ENCODE measurements at regions not wholly inside any gene's neighbourhood (a gene's known extent, or its start where the extent isn't known, plus 50 kb on each side); places are given as distances from the start of the nearest gene placed in this dataset.

GRCh38 chr21:27129694-27130093 is 162.8 kb upstream of the ADAMTS5 start:
- no peak overlapping the region for H3K4me2 ChIP-seq (ENCODE audit: insufficient read depth, low read length)
- H3K27ac ChIP-seq (ENCODE audit: low read depth, low read length): no peak overlapping the region
- H3K27me3 ChIP-seq (ENCODE audit: insufficient read depth, low read length): no peaks in the 10 kb centered on the region
- H2AFZ ChIP-seq (ENCODE audit: low read length): no peak overlapping the region
- no peak for TF ChIP-seq CTCF (IDR thresholded peaks at IDR 0.05; ENCODE audit: extremely low read depth, low read depth, low read length)
- no peaks in the 10 kb centered on the region for H4K20me1 ChIP-seq (ENCODE audit: insufficient read depth, low read length)
- H3K36me3 ChIP-seq (ENCODE audit: insufficient read depth, low read length): no peaks in the 10 kb centered on the region
- DNase-seq (ENCODE audit: insufficient read length, low spot score, missing footprints): no peak
- no peaks in the 10 kb centered on the region for H3K9me3 ChIP-seq (ENCODE audit: low read depth, low read length)
- H3K79me2 ChIP-seq (ENCODE audit: insufficient read depth, low read length): no peaks in the 10 kb centered on the region
- no peak overlapping the region for H3K4me3 ChIP-seq (ENCODE audit: insufficient read depth, low read length)
- H3K4me1 ChIP-seq (ENCODE audit: insufficient read depth, low read length): peaks cover 7% of the 10 kb centered on the region

- no peak for TF ChIP-seq CTCF (IDR thresholded peaks at IDR 0.05; ENCODE audit: extremely low read depth, low read depth, low read length)
- no peak overlapping the region for H2AFZ ChIP-seq (ENCODE audit: low read length)
- H3K36me3 ChIP-seq (ENCODE audit: insufficient read depth, low read length): no peaks in the 10 kb centered on the region
- no peaks in the 10 kb centered on the region for H3K9me3 ChIP-seq (ENCODE audit: low read depth, low read length)
- no peaks in the 10 kb centered on the region for H3K79me2 ChIP-seq (ENCODE audit: insufficient read depth, low read length)
- no peaks in the 10 kb centered on the region for H3K27me3 ChIP-seq (ENCODE audit: insufficient read depth, low read length)
- no peak overlapping the region for H3K4me3 ChIP-seq (ENCODE audit: insufficient read depth, low read length)
- H3K27ac ChIP-seq (ENCODE audit: low read depth, low read length): no peak overlapping the region
- no peak for DNase-seq (ENCODE audit: insufficient read length, low spot score, missing footprints)
- H4K20me1 ChIP-seq (ENCODE audit: insufficient read depth, low read length): no peaks in the 10 kb centered on the region
- H3K4me1 ChIP-seq (ENCODE audit: insufficient read depth, low read length): peaks cover 7% of the 10 kb centered on the region
- H3K4me2 ChIP-seq (ENCODE audit: insufficient read depth, low read length): no peak overlapping the region
These were observed 162.3 kb upstream of the ADAMTS5 start for GRCh38 chr21:27129215-27129614.

GRCh38 chr21:27126140-27126539 is 159.3 kb upstream of the ADAMTS5 start:
- H2AFZ ChIP-seq (ENCODE audit: low read length): no peak overlapping the region
- no peak overlapping the region for H3K4me3 ChIP-seq (ENCODE audit: insufficient read depth, low read length)
- no peaks in the 10 kb centered on the region for H3K9me3 ChIP-seq (ENCODE audit: low read depth, low read length)
- DNase-seq (ENCODE audit: insufficient read length, low spot score, missing footprints): no peak
- H3K79me2 ChIP-seq (ENCODE audit: insufficient read depth, low read length): no peaks in the 10 kb centered on the region
- no peaks in the 10 kb centered on the region for H3K4me1 ChIP-seq (ENCODE audit: insufficient read depth, low read length)
- no peaks in the 10 kb centered on the region for H3K36me3 ChIP-seq (ENCODE audit: insufficient read depth, low read length)
- TF ChIP-seq CTCF (IDR thresholded peaks at IDR 0.05; ENCODE audit: extremely low read depth, low read depth, low read length): no peak
- no peak overlapping the region for H3K4me2 ChIP-seq (ENCODE audit: insufficient read depth, low read length)
- no peaks in the 10 kb centered on the region for H3K27me3 ChIP-seq (ENCODE audit: insufficient read depth, low read length)
- H3K27ac ChIP-seq (ENCODE audit: low read depth, low read length): no peak overlapping the region
- no peaks in the 10 kb centered on the region for H4K20me1 ChIP-seq (ENCODE audit: insufficient read depth, low read length)

- H3K9me3 ChIP-seq (ENCODE audit: low read depth, low read length): no peaks in the 10 kb centered on the region
- H4K20me1 ChIP-seq (ENCODE audit: insufficient read depth, low read length): no peaks in the 10 kb centered on the region
- H2AFZ ChIP-seq (ENCODE audit: low read length): no peak overlapping the region
- no peak overlapping the region for H3K27ac ChIP-seq (ENCODE audit: low read depth, low read length)
- no peak for TF ChIP-seq CTCF (IDR thresholded peaks at IDR 0.05; ENCODE audit: extremely low read depth, low read depth, low read length)
- H3K4me2 ChIP-seq (ENCODE audit: insufficient read depth, low read length): no peak overlapping the region
- no peaks in the 10 kb centered on the region for H3K27me3 ChIP-seq (ENCODE audit: insufficient read depth, low read length)
- DNase-seq (ENCODE audit: insufficient read length, low spot score, missing footprints): no peak
- no peaks in the 10 kb centered on the region for H3K36me3 ChIP-seq (ENCODE audit: insufficient read depth, low read length)
- no peaks in the 10 kb centered on the region for H3K79me2 ChIP-seq (ENCODE audit: insufficient read depth, low read length)
- H3K4me3 ChIP-seq (ENCODE audit: insufficient read depth, low read length): no peak overlapping the region
- no peaks in the 10 kb centered on the region for H3K4me1 ChIP-seq (ENCODE audit: insufficient read depth, low read length)
These were observed 155.8 kb upstream of the ADAMTS5 start for GRCh38 chr21:27122686-27123085.

Data from osteoblast (primary cell).